ENCODE measurements at regions not wholly inside any gene's neighbourhood (a gene's known extent, or its start where the extent isn't known, plus 50 kb on each side); places are given as distances from the start of the nearest gene placed in this dataset.

GRCh38 chr7:85479918-85480643, 293.2 kb upstream of the SEMA3D start:
- Histone ChIP-seq H3K27me3 (no peaks in the 10 kb centered on the region), H3K27ac (no peak overlapping the region), H3K4me1 (no peaks in the 10 kb centered on the region), H3K36me3 (no peaks in the 10 kb centered on the region), H3K4me3 (no peak overlapping the region), H3K9me3 (no peaks in the 10 kb centered on the region)
- TF ChIP-seq CTCF (IDR thresholded peaks at IDR 0.05), result no peak
- intact Hi-C loops (cut with DNase I), result no loop called here
- ATAC-seq, result no peak
- 53 to 55% methylated on average over 5 of the region's 5 CpGs for WGBS, 2 donors
- DNase-seq, result no peak

- Histone ChIP-seq H3K4me3 (no peak overlapping the region), H3K27ac (no peak overlapping the region), H3K27me3 (no peaks in the 10 kb centered on the region), H3K36me3 (no peaks in the 10 kb centered on the region), H3K4me1 (no peaks in the 10 kb centered on the region), H3K9me3 (no peaks in the 10 kb centered on the region)
- ATAC-seq (no peak), DNase-seq (no peak)
- TF ChIP-seq CTCF (IDR thresholded peaks at IDR 0.05), result no peak
- intact Hi-C loops (cut with DNase I), result no loop called here
- 68 to 69% methylated on average over 5 of the region's 5 CpGs for WGBS, 2 donors
Observed at GRCh38 chr7:85478530-85478929, 291.7 kb upstream of the SEMA3D start.

GRCh38 chr7:85475476-85475875, 288.6 kb upstream of the SEMA3D start:
- DNase-seq (no peak), ATAC-seq (no peak)
- 96 to 98% methylated on average over 2 of the region's 2 CpGs for WGBS, 2 donors
- no peak overlapping the region for H3K27ac ChIP-seq
- no peak for TF ChIP-seq CTCF (IDR thresholded peaks at IDR 0.05)
- no peaks in the 10 kb centered on the region for H3K9me3 ChIP-seq
- H3K4me3 ChIP-seq, result no peak overlapping the region
- no peaks in the 10 kb centered on the region for H3K27me3 ChIP-seq
- intact Hi-C loops (cut with DNase I), result no loop called here
- no peaks in the 10 kb centered on the region for H3K4me1 ChIP-seq
- no peaks in the 10 kb centered on the region for H3K36me3 ChIP-seq

- intact Hi-C loops (cut with DNase I), result no loop called here
- TF ChIP-seq CTCF (IDR thresholded peaks at IDR 0.05), result no peak
- Histone ChIP-seq H3K27ac (no peak overlapping the region), H3K4me3 (no peak overlapping the region), H3K27me3 (no peaks in the 10 kb centered on the region), H3K9me3 (no peaks in the 10 kb centered on the region), H3K4me1 (no peaks in the 10 kb centered on the region), H3K36me3 (no peaks in the 10 kb centered on the region)
- no peak for ATAC-seq
- DNase-seq, result no peak
- WGBS, 2 donors, result 82 to 83% methylated on average over 5 of the region's 5 CpGs
Observed at GRCh38 chr7:85475071-85475470, 288.2 kb upstream of the SEMA3D start.
